ENCODE measurements at regions not wholly inside any gene's neighbourhood (a gene's known extent, or its start where the extent isn't known, plus 50 kb on each side); places are given as distances from the start of the nearest gene placed in this dataset.

DNA sequence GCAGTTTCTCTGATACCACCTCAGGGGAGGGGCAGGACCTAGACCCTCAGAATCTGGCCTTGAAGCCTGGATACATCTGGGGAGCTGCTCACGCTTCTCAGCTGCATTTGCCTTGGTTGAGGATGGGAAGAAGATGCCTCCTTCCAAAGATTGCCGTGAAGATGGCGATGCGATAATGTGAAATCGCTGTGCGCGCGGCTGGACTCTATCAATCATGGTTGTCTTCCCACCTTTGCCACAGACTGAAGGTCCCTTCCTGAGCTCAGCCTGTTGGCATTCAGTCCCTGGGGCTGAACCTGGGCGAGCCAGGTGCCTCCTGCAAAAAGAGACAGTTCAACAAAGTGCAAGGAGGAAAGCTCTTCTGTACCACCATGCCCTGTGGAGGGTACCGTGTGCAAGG lies 114.4 kb upstream of the SLC45A1 start:
- TF ChIP-seq, protein P1, sequence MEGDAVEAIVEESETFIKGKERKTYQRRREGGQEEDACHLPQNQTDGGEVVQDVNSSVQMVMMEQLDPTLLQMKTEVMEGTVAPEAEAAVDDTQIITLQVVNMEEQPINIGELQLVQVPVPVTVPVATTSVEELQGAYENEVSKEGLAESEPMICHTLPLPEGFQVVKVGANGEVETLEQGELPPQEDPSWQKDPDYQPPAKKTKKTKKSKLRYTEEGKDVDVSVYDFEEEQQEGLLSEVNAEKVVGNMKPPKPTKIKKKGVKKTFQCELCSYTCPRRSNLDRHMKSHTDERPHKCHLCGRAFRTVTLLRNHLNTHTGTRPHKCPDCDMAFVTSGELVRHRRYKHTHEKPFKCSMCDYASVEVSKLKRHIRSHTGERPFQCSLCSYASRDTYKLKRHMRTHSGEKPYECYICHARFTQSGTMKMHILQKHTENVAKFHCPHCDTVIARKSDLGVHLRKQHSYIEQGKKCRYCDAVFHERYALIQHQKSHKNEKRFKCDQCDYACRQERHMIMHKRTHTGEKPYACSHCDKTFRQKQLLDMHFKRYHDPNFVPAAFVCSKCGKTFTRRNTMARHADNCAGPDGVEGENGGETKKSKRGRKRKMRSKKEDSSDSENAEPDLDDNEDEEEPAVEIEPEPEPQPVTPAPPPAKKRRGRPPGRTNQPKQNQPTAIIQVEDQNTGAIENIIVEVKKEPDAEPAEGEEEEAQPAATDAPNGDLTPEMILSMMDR (IDR thresholded peaks at IDR 0.05; ENCODE audit: insufficient read depth, low read length), result no peak
- no peak for TF ChIP-seq POLR2AphosphoS5 (IDR thresholded peaks at IDR 0.05; ENCODE audit: low read depth)
- TF ChIP-seq, protein P2, sequence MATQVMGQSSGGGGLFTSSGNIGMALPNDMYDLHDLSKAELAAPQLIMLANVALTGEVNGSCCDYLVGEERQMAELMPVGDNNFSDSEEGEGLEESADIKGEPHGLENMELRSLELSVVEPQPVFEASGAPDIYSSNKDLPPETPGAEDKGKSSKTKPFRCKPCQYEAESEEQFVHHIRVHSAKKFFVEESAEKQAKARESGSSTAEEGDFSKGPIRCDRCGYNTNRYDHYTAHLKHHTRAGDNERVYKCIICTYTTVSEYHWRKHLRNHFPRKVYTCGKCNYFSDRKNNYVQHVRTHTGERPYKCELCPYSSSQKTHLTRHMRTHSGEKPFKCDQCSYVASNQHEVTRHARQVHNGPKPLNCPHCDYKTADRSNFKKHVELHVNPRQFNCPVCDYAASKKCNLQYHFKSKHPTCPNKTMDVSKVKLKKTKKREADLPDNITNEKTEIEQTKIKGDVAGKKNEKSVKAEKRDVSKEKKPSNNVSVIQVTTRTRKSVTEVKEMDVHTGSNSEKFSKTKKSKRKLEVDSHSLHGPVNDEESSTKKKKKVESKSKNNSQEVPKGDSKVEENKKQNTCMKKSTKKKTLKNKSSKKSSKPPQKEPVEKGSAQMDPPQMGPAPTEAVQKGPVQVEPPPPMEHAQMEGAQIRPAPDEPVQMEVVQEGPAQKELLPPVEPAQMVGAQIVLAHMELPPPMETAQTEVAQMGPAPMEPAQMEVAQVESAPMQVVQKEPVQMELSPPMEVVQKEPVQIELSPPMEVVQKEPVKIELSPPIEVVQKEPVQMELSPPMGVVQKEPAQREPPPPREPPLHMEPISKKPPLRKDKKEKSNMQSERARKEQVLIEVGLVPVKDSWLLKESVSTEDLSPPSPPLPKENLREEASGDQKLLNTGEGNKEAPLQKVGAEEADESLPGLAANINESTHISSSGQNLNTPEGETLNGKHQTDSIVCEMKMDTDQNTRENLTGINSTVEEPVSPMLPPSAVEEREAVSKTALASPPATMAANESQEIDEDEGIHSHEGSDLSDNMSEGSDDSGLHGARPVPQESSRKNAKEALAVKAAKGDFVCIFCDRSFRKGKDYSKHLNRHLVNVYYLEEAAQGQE (IDR thresholded peaks at IDR 0.05; ENCODE audit: insufficient replicate concordance, low read depth), result no peak
